B cell (primary cell): ENCODE measurements at regions not wholly inside any gene's neighbourhood (a gene's known extent, or its start where the extent isn't known, plus 50 kb on each side); places are given as distances from the start of the nearest gene placed in this dataset.

ENCODE experiments used
- EZH2 ChIP-seq: IDR thresholded peaks from 2 replicates; pipeline ENCODE4 v1.6.1; 2012; ENCODE audit warnings: borderline replicate concordance, low read depth, mild to moderate bottlenecking, moderate library complexity, low read length; ENCODE audit not compliant: insufficient read depth, poor library complexity, severe bottlenecking
- TF ChIP-seq, protein P1 (sequence below): fragments of 200-600 bp; IDR thresholded peaks from one replicate; pipeline ENCODE4 v1.8.0; 2022; ENCODE audit warnings: antibody characterized with exemption, mild to moderate bottlenecking

DNA sequence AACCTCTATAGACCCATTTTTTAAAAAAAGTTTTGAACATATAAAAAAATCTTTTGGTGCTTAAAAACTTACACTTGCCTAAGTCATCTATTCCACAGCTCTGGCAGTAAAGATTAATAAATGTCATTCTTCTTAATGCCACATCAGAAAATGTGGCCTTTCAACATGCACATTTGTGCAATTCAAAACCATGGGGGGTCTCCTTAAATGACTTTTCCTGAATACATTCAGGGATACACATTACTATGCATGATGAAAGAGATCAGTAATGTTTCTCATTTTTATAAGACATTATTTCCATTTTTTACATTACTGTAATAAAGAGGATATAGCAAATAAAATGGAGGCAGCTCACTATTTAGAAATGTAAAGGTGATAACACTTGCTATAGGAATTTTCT, 142.3 kb downstream of the RBM43 start:
- no peak for TF ChIP-seq EZH2
- TF ChIP-seq, protein P1, sequence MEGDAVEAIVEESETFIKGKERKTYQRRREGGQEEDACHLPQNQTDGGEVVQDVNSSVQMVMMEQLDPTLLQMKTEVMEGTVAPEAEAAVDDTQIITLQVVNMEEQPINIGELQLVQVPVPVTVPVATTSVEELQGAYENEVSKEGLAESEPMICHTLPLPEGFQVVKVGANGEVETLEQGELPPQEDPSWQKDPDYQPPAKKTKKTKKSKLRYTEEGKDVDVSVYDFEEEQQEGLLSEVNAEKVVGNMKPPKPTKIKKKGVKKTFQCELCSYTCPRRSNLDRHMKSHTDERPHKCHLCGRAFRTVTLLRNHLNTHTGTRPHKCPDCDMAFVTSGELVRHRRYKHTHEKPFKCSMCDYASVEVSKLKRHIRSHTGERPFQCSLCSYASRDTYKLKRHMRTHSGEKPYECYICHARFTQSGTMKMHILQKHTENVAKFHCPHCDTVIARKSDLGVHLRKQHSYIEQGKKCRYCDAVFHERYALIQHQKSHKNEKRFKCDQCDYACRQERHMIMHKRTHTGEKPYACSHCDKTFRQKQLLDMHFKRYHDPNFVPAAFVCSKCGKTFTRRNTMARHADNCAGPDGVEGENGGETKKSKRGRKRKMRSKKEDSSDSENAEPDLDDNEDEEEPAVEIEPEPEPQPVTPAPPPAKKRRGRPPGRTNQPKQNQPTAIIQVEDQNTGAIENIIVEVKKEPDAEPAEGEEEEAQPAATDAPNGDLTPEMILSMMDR = no peak
